ENCODE measurements at regions not wholly inside any gene's neighbourhood (a gene's known extent, or its start where the extent isn't known, plus 50 kb on each side); places are given as distances from the start of the nearest gene placed in this dataset.

- TF ChIP-seq CTCF (conservative IDR thresholded peaks at IDR 0.05): no peak
- no peak overlapping the region for H3K27ac ChIP-seq
These were observed 638.1 kb downstream of the EFNA5 start for GRCh38 chr5:107032629-107033028.

- no peak overlapping the region for H3K27ac ChIP-seq
- TF ChIP-seq CTCF (conservative IDR thresholded peaks at IDR 0.05): no peak
These were observed 641.8 kb downstream of the EFNA5 start for GRCh38 chr5:107028938-107029337.

GRCh38 chr5:107025712-107026497 lies 644.8 kb downstream of the EFNA5 start:
- no peak overlapping the region for H3K27ac ChIP-seq

GRCh38 chr5:107023732-107024131 lies 647.0 kb downstream of the EFNA5 start:
- no peak overlapping the region for H3K27ac ChIP-seq
- TF ChIP-seq CTCF (conservative IDR thresholded peaks at IDR 0.05): no peak

More at GRCh38 chr5:107025712-107026497, 644.8 kb downstream of the EFNA5 start:
- TF ChIP-seq CTCF (conservative IDR thresholded peaks at IDR 0.05): no peak

- no peak for TF ChIP-seq CTCF (conservative IDR thresholded peaks at IDR 0.05)
These were observed 649.2 kb downstream of the EFNA5 start for GRCh38 chr5:107021575-107021974.

GRCh38 chr5:107020626-107021025 lies 650.1 kb downstream of the EFNA5 start:
- TF ChIP-seq CTCF (conservative IDR thresholded peaks at IDR 0.05): no peak
- H3K27ac ChIP-seq: no peak overlapping the region

More at GRCh38 chr5:107021575-107021974, 649.2 kb downstream of the EFNA5 start:
- no peak overlapping the region for H3K27ac ChIP-seq

- H3K27ac ChIP-seq: no peak overlapping the region
- no peak for TF ChIP-seq CTCF (conservative IDR thresholded peaks at IDR 0.05)
These were observed 653.1 kb downstream of the EFNA5 start for GRCh38 chr5:107017616-107018015.

All from VCaP (cell line).